ENCODE measurements at regions not wholly inside any gene's neighbourhood (a gene's known extent, or its start where the extent isn't known, plus 50 kb on each side); places are given as distances from the start of the nearest gene placed in this dataset.
"Not testable (repeated sequence)": the region's sequence is repeated elsewhere in the genome, so short reads cannot be mapped to it uniquely, and the experiment has no call there.

DNA sequence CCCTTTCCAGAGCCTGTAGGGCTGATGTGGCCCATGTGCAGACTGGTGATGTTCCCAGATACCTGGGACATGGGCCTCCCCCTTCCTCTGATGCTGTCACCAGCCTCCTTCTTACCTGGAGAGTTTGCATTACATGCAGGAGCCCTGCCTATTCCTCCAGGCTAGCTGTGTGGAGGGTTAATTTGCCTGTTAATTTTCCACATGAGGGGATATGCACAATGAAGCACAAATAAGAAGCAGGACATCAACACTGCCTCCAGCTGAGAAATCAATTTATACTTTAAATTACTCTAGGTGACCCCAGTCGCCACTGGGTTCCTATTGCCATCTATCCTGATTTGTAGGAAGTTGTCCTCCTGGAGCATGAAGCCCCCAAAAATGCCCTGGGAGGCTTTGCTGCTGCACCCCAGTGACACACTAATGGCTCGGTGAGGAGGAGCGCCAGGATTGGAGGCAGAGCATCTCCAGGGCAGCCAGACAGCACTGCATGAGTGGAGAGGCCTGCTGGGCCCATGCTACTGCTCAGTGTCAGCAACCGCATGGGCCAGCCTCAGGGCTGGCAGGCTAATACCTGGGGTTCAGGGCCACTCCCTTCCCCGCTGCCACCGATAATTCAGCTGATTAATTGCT lies 101.6 kb upstream of the USP47 start:
- ATAC-seq (no peak), DNase-seq (no peak)
- Mint-ChIP-seq H3K27ac (no peak overlapping the region), H3K27me3 (peaks cover under 1% of the 10 kb centered on the region), H3K9me3 (no peaks in the 10 kb centered on the region), H3K4me3 (no peak overlapping the region), H3K4me1 (no peaks in the 10 kb centered on the region)

DNA sequence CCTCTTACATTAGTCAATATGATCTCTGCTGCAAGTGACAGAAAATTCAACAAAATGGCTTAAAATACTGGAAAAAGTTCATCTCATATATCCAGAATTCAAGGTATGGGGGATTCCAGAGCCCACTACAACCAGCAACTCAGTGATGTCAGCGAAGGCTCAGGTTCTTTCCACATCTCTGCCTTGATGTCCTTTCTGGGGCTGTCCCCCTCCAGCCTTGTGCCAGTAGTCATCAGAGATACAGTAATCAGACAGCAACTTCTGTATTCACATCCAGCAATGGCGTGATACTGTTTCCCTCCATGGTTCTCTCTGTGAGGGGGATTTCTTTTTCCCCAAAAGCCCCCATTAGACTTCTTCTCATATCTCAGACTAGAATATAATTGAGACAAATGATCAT lies 103.4 kb upstream of the USP47 start:
- H3K9me3 Mint-ChIP-seq, result no peaks in the 10 kb centered on the region
- no peak overlapping the region for H3K27ac Mint-ChIP-seq
- no peak overlapping the region for H3K4me3 Mint-ChIP-seq
- DNase-seq, result peak in 1 of 2 donors; percentile 11
- no peaks in the 10 kb centered on the region for H3K4me1 Mint-ChIP-seq
- H3K27me3 Mint-ChIP-seq, result no peaks in the 10 kb centered on the region
- ATAC-seq, result peak; percentile 69

DNA sequence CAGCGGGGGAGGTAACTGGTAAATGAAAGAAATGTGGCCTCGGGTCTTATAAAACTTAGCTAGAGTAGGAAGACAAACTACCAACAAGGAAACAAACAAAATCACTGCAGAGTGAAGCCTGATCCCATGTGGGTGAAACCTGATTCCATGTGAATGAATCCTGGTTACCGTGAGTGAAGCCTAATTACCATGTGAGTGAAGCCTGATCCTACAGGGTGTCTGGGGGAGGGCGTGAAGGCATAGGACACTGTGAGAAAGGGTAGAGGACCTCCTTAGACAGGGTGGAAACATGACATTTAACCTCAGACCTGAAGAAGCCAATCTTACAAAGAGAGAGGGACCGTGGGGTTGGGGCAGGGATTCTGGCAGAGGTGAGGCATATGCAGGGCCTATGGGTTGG lies 106.2 kb upstream of the USP47 start:
- H3K27me3 Mint-ChIP-seq, result no peaks in the 10 kb centered on the region
- H3K9me3 Mint-ChIP-seq, result no peaks in the 10 kb centered on the region
- DNase-seq (no peak), ATAC-seq (no peak)
- H3K4me3 Mint-ChIP-seq, result no peak overlapping the region
- H3K4me1 Mint-ChIP-seq, result no peaks in the 10 kb centered on the region
- H3K27ac Mint-ChIP-seq, result no peak overlapping the region

DNA sequence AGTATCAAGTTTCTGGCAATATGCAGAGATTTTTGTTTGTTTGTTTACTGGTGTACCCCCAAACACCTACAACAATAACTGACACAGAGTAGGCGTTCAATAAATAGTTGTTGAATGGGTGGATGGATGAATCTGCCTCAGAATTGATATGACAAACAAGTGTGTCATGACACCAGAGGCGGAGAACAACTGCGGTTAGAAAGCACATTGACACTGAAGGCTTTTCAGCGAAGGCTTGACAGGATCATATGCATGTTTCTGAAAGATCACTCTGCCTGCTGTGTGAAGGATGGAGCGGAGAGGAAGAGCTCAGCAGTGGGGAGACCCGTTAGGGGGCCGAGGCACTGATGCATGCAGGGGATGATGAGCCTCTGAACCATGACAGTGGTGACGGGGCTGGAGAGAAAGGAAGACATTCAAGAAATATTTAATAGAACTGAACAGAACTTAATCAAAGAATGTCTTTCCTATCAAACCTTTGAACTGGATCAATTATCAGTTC lies 108.5 kb upstream of the USP47 start:
- ATAC-seq (no peak), DNase-seq (no peak)
- no peaks in the 10 kb centered on the region for H3K27me3 Mint-ChIP-seq
- no peak overlapping the region for H3K4me3 Mint-ChIP-seq
- no peak overlapping the region for H3K27ac Mint-ChIP-seq
- H3K4me1 Mint-ChIP-seq, result no peaks in the 10 kb centered on the region
- no peaks in the 10 kb centered on the region for H3K9me3 Mint-ChIP-seq

GRCh38 chr11:11732116-11732515 lies 109.7 kb upstream of the USP47 start:
- no peak for DNase-seq
- H3K27ac Mint-ChIP-seq, result no peak overlapping the region
- no peak for ATAC-seq

DNA sequence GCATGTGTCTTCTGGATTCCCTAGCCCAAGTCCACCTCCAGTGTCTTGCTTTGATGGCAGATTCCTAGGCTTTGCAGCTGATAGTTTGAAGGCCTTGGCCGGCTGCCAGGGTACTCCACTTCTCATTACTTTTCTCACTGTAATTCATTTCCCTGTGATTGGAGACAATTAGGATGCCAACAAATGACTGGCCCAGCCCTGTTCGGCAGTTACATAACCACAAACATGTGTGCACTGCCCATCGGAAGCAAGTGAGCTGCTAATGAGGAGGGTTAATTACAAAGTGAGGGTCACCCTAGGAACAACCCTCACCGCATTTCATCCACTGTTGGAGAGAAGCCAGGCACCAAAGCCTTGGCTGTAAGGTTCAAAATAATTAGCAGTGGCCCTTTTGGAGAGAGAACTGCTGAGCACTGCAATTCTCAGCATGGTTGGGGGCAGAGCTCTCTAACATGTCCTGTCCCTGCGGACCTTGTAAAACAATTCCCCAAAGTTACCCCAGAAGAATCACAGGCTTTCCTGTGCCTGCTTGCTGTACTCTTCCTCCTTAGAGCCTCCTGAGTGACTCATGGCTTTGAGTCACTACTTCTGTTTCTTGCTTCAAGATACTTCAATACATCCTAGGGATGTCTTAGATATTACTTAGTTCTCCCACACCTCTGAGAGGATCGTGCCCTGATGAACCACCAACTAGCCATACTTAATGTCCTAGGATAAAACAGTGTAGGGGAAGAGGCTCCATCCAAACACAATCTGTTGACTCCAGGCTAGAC lies 109.7 kb upstream of the GALNT18 start:
- no peak overlapping the region for H3K4me3 Mint-ChIP-seq
- H3K4me1 Mint-ChIP-seq, result no peaks in the 10 kb centered on the region
- DNase-seq, result no peak
- H3K9me3 Mint-ChIP-seq, result no peaks in the 10 kb centered on the region
- ATAC-seq, result no peak
- peaks cover 12% of the 10 kb centered on the region for H3K27me3 Mint-ChIP-seq
- peak overlapping the region in 1 of 2 donors; percentile 43 for H3K27ac Mint-ChIP-seq

More at GRCh38 chr11:11732116-11732515, 109.7 kb upstream of the USP47 start:
- Mint-ChIP-seq H3K27me3 (peaks cover 7% of the 10 kb centered on the region), H3K9me3 (no peaks in the 10 kb centered on the region), H3K4me1 (no peaks in the 10 kb centered on the region), H3K4me3 (no peak overlapping the region)

DNA sequence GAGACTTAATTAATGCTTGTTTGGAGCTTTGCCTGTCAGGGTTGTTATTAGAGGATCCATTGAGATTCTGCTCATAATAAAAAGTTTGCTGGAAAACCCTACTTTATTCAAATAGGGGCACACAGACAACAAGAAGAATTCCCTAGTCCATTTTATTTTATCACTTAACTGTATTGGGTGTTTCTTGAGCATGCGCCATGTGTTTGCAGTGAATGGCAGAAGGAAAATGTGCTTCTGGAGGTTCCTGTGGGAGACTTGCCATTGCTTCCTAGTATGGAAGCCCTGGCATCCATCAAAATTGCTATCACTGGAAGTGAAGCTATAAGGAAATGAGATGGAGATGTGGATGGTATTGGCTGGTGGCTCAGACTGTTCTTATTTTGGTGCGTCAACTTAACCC lies 106.6 kb upstream of the GALNT18 start:
- ATAC-seq (no peak), DNase-seq (no peak)
- H3K9me3 Mint-ChIP-seq, result no peaks in the 10 kb centered on the region
- peaks cover 25% of the 10 kb centered on the region for H3K27me3 Mint-ChIP-seq
- no peaks in the 10 kb centered on the region for H3K4me1 Mint-ChIP-seq
- no peak overlapping the region for H3K27ac Mint-ChIP-seq
- H3K4me3 Mint-ChIP-seq, result no peak overlapping the region

GRCh38 chr11:11725438-11725837 lies 103.6 kb upstream of the GALNT18 start:
- Mint-ChIP-seq H3K9me3 (peaks cover 4 to 19% of the 10 kb centered on the region in 2 donors), H3K4me3 (no peak overlapping the region), H3K4me1 (no peaks in the 10 kb centered on the region), H3K27me3 (peaks cover 34% of the 10 kb centered on the region), H3K27ac (peak overlapping the region in 1 of 2 donors; percentile 13)
- ATAC-seq (no peak), DNase-seq (no peak)

GRCh38 chr11:11724994-11725393 lies 103.2 kb upstream of the GALNT18 start:
- peak overlapping the region in 1 of 2 donors; percentile 13 for H3K27ac Mint-ChIP-seq
- H3K4me3 Mint-ChIP-seq, result no peak overlapping the region
- no peak for ATAC-seq
- H3K27me3 Mint-ChIP-seq, result peaks cover 34% of the 10 kb centered on the region
- H3K4me1 Mint-ChIP-seq, result no peaks in the 10 kb centered on the region
- peaks cover 4 to 19% of the 10 kb centered on the region in 2 donors for H3K9me3 Mint-ChIP-seq
- no peak for DNase-seq

GRCh38 chr11:11722861-11723260 lies 101.1 kb upstream of the GALNT18 start:
- DNase-seq (no peak), ATAC-seq (no peak)
- Mint-ChIP-seq H3K9me3 (peaks cover 4 to 19% of the 10 kb centered on the region in 2 donors), H3K27ac (no peak overlapping the region), H3K4me3 (no peak overlapping the region), H3K4me1 (no peaks in the 10 kb centered on the region), H3K27me3 (peaks cover 44% of the 10 kb centered on the region)

DNA sequence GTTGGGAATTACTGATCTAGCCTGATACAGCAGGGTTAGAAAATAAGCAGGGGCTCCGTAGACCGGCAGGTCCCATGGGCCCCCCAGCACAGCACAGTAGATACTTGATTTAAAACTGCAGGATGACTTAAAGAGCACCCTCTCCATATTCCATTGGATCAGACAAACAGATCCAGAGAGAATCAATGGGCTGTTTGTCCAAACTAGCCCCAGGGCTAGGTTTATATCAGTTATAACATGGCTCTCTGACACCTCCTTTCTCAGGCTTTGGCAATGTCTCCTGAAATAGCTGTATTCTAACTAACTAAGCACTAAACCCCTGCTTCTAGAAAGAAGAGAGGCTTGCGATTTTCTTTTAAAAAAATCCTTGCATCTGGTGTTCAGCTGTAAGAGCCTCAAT lies 100.4 kb upstream of the GALNT18 start:
- Mint-ChIP-seq H3K27ac (no peak overlapping the region), H3K27me3 (peaks cover 38% of the 10 kb centered on the region), H3K4me3 (no peak overlapping the region), H3K4me1 (no peaks in the 10 kb centered on the region), H3K9me3 (peaks cover 4 to 19% of the 10 kb centered on the region in 2 donors)
- DNase-seq, result no peak
- ATAC-seq, result no peak

DNA sequence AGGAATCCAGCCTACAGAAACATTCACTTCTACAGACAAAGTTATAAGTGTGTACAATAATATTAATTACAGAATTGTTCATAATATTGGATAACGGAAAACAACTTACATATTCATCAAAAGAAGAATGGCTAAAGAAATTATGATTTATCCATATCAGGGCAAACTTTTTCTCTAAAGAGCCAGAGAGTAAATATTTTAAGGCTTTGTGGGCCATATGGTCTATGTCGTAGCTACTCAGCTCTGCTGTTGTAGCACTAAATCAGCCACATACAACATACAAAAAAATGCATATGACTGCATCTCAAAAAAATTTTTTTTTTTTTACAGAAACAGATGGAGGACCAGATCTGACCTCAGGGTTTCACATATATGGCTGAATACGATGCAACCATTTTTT lies 96.7 kb upstream of the GALNT18 start:
- no peak for ATAC-seq
- H3K4me1 Mint-ChIP-seq, result no peaks in the 10 kb centered on the region
- DNase-seq, result no peak
- H3K4me3 Mint-ChIP-seq, result no peak overlapping the region
- peaks cover 11 to 44% of the 10 kb centered on the region in 2 donors for H3K9me3 Mint-ChIP-seq
- H3K27me3 Mint-ChIP-seq, result peaks cover 29% of the 10 kb centered on the region
- no peak overlapping the region for H3K27ac Mint-ChIP-seq

DNA sequence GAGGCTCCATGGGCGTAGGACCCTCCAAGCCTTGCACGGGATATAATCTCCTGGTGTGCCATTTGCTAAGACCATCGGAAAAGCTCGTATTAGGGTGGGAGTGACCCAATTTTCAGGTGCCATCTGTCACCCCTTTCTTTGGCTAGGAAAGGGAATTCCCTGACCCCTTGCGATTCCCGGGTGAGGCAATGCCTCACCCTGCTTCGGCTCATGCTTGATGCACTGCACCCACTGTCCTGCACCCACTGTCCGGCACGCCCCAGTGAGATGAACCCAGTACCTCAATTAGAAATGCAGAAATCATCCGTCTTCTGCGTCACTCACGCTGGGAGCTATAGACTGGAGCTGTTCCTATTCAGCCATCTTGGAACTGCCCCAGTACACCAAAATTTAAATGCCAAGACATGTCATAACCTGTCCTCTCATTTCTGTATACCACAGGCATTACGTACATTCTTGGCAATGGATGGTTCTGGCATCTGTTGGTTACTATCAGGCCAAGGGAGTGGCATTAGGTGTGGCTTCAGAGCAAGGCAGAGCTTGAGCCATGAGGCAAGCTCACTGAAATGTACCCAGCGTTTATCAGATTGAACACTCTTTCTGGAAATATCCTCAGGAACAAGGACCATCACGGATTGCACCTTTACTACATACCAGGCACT lies 95.4 kb upstream of the GALNT18 start:
- no peak overlapping the region for H3K27ac Mint-ChIP-seq
- no peaks in the 10 kb centered on the region for H3K4me1 Mint-ChIP-seq
- ATAC-seq (no peak), DNase-seq (no peak)
- H3K27me3 Mint-ChIP-seq, result peaks cover 23% of the 10 kb centered on the region
- H3K9me3 Mint-ChIP-seq, result peaks cover 11 to 35% of the 10 kb centered on the region in 2 donors
- H3K4me3 Mint-ChIP-seq, result no peak overlapping the region

GRCh38 chr11:11715075-11715474 lies 93.3 kb upstream of the GALNT18 start:
- Mint-ChIP-seq H3K9me3 (peaks cover 7 to 24% of the 10 kb centered on the region in 2 donors), H3K27me3 (peaks cover 24% of the 10 kb centered on the region)
- not testable (repeated sequence) for H3K4me1 Mint-ChIP-seq, H3K4me3 Mint-ChIP-seq, H3K27ac Mint-ChIP-seq, DNase-seq, ATAC-seq

- no peak overlapping the region for H3K27ac Mint-ChIP-seq
- H3K4me1 Mint-ChIP-seq, result no peaks in the 10 kb centered on the region
- ATAC-seq (no peak), DNase-seq (no peak)
- peaks cover 2 to 17% of the 10 kb centered on the region in 2 donors for H3K9me3 Mint-ChIP-seq
- no peak overlapping the region for H3K4me3 Mint-ChIP-seq
- peaks cover 40% of the 10 kb centered on the region for H3K27me3 Mint-ChIP-seq
These were observed 88.8 kb upstream of the GALNT18 start for GRCh38 chr11:11710556-11710955.
